Ascending aorta (tissue), 2 donors: ENCODE measurements at regions not wholly inside any gene's neighbourhood (a gene's known extent, or its start where the extent isn't known, plus 50 kb on each side); places are given as distances from the start of the nearest gene placed in this dataset.

Source experiments
- DNase-seq, 2 donors: peaks; one replicate each; pipeline ENCODE4 v3.0.0-alpha.2; 2019; ENCODE audit warnings: low spot score in 2 of 2
- H3K27ac ChIP-seq, 2 donors: fragments of 200-600 bp; sonication (generic); one replicate each; pipeline ENCODE4 v1.5.1; 2016 to 2017; ENCODE audit warnings: mild to moderate bottlenecking in 1 of 2
- H3K27me3 ChIP-seq: fragments of 200-600 bp; sonication (generic); one replicate; pipeline ENCODE4 v1.5.1; 2017
- H3K36me3 ChIP-seq, 2 donors: fragments of 200-600 bp; sonication (generic); one replicate each; pipeline ENCODE4 v1.5.1; 2016
- H3K4me1 ChIP-seq, 2 donors: fragments of 200-600 bp; sonication (generic); one replicate each; pipeline ENCODE4 v1.5.1; 2016 to 2017; ENCODE audit warnings: mild to moderate bottlenecking in 1 of 2
- H3K4me3 ChIP-seq, 2 donors: fragments of 200-600 bp; sonication (generic); one replicate each; pipeline ENCODE4 v1.5.1; 2016 to 2017; ENCODE audit warnings: mild to moderate bottlenecking in 1 of 2
- H3K9me3 ChIP-seq, 2 donors: fragments of 200-600 bp; sonication (generic); one replicate each; pipeline ENCODE4 v1.5.1; 2016
- intact Hi-C: fragments of 100-400 bp; cut with DNase I; formaldehyde crosslinking; loops from one replicate; pipeline ENCODE4 v1.15.1; 2023
- TF ChIP-seq, protein P1 (sequence below), 3 experiments: fragments of 200-600 bp in 2 of 3; fragments of 450-650 bp in 1 of 3; sonication (generic) in 2 of 3; IDR thresholded peaks; one replicate each; pipeline ENCODE4 v1.5.1; 2016 to 2019; ENCODE audit warnings: antibody characterized with exemption in 3 of 3, mild to moderate bottlenecking in 1 of 3, moderate library complexity in 1 of 3

DNA sequence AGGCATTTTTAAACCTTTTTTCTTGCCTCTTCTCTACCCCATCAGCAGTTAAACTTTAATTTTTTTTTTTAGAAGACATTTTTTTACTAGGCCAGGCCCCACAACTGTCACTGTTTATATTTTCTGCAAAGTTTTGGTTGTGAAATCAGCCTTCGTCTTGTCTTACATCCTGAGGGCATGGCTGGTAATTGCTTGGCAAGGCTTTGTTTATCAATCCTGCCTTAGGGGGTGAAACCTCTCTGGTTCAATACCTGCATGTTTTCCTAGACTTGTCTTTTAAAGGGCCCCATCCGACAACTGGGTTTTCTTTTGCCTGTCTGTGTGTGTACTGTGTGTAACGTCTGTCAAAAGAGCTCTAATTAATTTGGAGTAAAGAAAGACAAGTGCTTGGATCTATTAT is 330.0 kb upstream of the CWC22 start:
- Histone ChIP-seq H3K4me3 (no peak overlapping the region), H3K4me1 (no peaks in the 10 kb centered on the region), H3K27me3 (no peaks in the 10 kb centered on the region), H3K27ac (no peak overlapping the region), H3K9me3 (no peaks in the 10 kb centered on the region), H3K36me3 (no peaks in the 10 kb centered on the region)
- no peak for DNase-seq
- TF ChIP-seq, protein P1, sequence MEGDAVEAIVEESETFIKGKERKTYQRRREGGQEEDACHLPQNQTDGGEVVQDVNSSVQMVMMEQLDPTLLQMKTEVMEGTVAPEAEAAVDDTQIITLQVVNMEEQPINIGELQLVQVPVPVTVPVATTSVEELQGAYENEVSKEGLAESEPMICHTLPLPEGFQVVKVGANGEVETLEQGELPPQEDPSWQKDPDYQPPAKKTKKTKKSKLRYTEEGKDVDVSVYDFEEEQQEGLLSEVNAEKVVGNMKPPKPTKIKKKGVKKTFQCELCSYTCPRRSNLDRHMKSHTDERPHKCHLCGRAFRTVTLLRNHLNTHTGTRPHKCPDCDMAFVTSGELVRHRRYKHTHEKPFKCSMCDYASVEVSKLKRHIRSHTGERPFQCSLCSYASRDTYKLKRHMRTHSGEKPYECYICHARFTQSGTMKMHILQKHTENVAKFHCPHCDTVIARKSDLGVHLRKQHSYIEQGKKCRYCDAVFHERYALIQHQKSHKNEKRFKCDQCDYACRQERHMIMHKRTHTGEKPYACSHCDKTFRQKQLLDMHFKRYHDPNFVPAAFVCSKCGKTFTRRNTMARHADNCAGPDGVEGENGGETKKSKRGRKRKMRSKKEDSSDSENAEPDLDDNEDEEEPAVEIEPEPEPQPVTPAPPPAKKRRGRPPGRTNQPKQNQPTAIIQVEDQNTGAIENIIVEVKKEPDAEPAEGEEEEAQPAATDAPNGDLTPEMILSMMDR (IDR thresholded peaks at IDR 0.05) = no peak
- intact Hi-C loops = no loop called here

DNA sequence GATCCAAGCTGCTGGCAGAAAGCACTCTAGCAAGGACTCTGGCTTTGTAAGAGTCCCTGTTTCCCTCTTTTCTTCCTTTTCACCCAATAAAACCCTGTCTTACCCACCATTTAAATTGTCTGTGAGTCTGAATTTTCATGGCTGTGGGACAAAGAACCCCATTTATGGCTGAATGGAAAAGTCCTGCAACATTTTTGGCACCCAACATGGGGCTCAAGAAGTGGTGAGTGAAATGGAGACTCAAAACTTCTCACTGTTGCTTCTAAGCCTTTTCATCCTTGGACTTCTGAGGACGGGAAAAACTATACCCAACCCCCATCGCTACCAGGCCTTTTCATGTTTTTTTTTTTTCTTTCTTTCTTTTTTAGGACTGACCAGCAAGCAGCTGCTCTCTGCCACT is 329.5 kb upstream of the CWC22 start:
- no peaks in the 10 kb centered on the region for H3K4me1 ChIP-seq
- H3K27me3 ChIP-seq = no peaks in the 10 kb centered on the region
- intact Hi-C loops = no loop called here
- no peaks in the 10 kb centered on the region for H3K9me3 ChIP-seq
- H3K36me3 ChIP-seq = no peaks in the 10 kb centered on the region
- no peak overlapping the region for H3K27ac ChIP-seq
- no peak for DNase-seq
- TF ChIP-seq, protein P1 (IDR thresholded peaks at IDR 0.05) = no peak
- H3K4me3 ChIP-seq = no peak overlapping the region

DNA sequence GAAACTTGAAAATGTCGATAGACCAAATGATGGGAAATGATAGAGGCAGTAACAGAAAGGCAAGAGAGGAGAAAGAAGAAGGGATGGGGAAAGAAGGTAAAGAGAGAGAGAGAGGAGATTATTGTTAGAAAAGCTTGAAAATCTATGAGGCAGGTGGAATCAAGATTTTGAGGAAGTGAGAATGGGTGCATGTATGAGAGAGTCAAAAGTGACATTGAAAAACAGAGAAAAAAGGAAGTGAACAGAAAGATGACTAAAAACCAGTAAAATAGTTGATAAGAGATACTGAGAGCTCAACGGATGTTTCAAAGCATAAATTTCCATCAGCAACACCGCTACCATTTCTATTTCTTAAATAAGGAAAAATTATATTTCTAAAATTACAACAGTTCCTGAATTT is 327.4 kb upstream of the CWC22 start:
- TF ChIP-seq, protein P1 (IDR thresholded peaks at IDR 0.05) = no peak
- Histone ChIP-seq H3K36me3 (no peaks in the 10 kb centered on the region), H3K27me3 (no peaks in the 10 kb centered on the region), H3K27ac (no peak overlapping the region), H3K9me3 (no peaks in the 10 kb centered on the region), H3K4me1 (no peaks in the 10 kb centered on the region), H3K4me3 (no peak overlapping the region)
- intact Hi-C loops = no loop called here
- no peak for DNase-seq

DNA sequence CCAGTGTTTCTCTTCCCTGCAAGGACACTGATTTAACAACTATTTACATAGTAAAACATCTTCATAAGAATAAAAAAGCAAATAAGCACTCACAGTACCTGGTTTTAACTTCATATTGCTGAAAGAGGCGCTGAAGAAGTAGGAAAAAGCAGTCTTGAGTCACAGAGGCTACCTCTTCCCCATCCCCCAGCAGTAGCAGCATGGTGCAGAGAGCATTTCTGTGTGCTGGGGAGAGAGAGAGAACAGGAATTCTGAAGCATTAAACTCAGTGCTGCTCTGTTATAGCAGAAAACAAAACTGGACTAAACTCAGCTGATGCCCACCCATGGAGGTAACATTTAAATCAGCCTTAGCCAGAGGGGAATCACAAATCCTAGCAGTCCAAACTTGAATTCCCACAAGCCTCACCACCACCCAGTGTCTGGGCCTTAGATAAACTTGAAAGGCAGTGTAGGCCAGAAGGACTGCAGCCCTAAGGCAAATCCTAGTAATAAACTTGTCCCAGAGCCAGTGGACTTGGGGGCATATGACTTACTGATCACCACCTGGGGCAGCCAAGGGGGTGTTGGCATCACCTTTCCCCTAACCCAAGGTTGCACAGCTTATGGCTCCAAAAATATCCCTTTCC is 321.8 kb upstream of the CWC22 start:
- Histone ChIP-seq H3K4me1 (no peaks in the 10 kb centered on the region), H3K9me3 (no peaks in the 10 kb centered on the region), H3K36me3 (no peaks in the 10 kb centered on the region), H3K27ac (no peak overlapping the region), H3K27me3 (no peaks in the 10 kb centered on the region), H3K4me3 (no peak overlapping the region)
- intact Hi-C loops = no loop called here
- TF ChIP-seq, protein P1 (IDR thresholded peaks at IDR 0.05) = no peak
- DNase-seq = no peak

DNA sequence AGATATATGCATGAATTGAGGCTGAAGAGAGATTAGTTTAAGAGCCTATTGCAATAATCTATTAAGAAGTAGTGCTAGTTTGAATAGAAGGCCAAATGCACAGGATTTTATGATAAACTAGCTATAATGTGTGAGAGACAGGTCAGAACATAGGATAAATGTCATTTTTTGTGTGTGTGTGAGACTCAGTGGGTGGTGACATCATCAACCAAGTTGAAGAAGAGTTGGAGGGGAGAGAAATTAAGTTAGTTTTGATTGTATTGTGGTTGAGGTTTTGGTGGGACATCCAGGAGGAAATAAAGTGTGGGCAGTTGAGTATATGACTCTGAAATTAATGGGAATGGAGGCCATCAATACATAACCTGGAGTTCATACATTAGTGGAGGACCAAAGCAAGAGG is 320.1 kb upstream of the CWC22 start:
- no peaks in the 10 kb centered on the region for H3K27me3 ChIP-seq
- TF ChIP-seq, protein P1 (IDR thresholded peaks at IDR 0.05) = no peak
- H3K27ac ChIP-seq = no peak overlapping the region
- H3K36me3 ChIP-seq = no peaks in the 10 kb centered on the region
- intact Hi-C loops = no loop called here
- DNase-seq = no peak
- no peaks in the 10 kb centered on the region for H3K9me3 ChIP-seq
- H3K4me3 ChIP-seq = no peak overlapping the region
- no peaks in the 10 kb centered on the region for H3K4me1 ChIP-seq
